Uterus (tissue), 3 donors: ENCODE measurements at regions not wholly inside any gene's neighbourhood (a gene's known extent, or its start where the extent isn't known, plus 50 kb on each side); places are given as distances from the start of the nearest gene placed in this dataset.

ENCODE experiments used
- DNase-seq, 2 donors: peaks; one replicate each; pipeline ENCODE4 v3.0.0-alpha.2; 2019 to 2020
- H3K27ac ChIP-seq, 2 donors: fragments of 200-600 bp; sonication (generic); 1 replicate in 1 of 2; 2 replicates in 1 of 2; pipeline ENCODE4 v1.5.1; 2016 to 2018
- H3K27me3 ChIP-seq, 2 donors: fragments of 200-600 bp; sonication (generic); one replicate each; pipeline ENCODE4 v1.5.1; 2018 to 2019; ENCODE audit warnings: control low read depth in 1 of 2
- H3K36me3 ChIP-seq, 2 donors: fragments of 200-600 bp; sonication (generic); one replicate each; pipeline ENCODE4 v1.5.1; 2019; ENCODE audit warnings: control low read depth in 1 of 2
- H3K4me1 ChIP-seq, 2 donors: fragments of 200-600 bp; sonication (generic); one replicate each; pipeline ENCODE4 v1.5.1; 2018 to 2019; ENCODE audit warnings: control low read depth in 1 of 2
- H3K4me3 ChIP-seq, 2 donors: fragments of 200-600 bp; sonication (generic); 1 replicate in 1 of 2; 2 replicates in 1 of 2; pipeline ENCODE4 v1.5.1; 2018 to 2019; ENCODE audit warnings: mild to moderate bottlenecking in 1 of 2
- H3K9me3 ChIP-seq, 2 donors: fragments of 200-600 bp; sonication (generic); one replicate each; pipeline ENCODE4 v1.5.1; 2019; ENCODE audit warnings: control low read depth in 1 of 2
- POLR2A ChIP-seq, 2 donors: fragments of 450-650 bp; IDR thresholded peaks; one replicate each; pipeline ENCODE4 v1.6.1; 2016; ENCODE audit warnings: antibody characterized with exemption in 2 of 2, mild to moderate bottlenecking in 1 of 2, moderate library complexity in 1 of 2
- intact Hi-C: fragments of 100-400 bp; cut with DNase I; formaldehyde crosslinking; loops from one replicate; pipeline ENCODE4 v1.15.1; 2023; ENCODE audit warnings: low total_unique reads
- TF ChIP-seq, protein P1 (sequence below), 4 experiments: fragments of 200-600 bp in 2 of 4; fragments of 450-650 bp in 2 of 4; sonication (generic) in 2 of 4; IDR thresholded peaks; one replicate each; pipeline ENCODE4 v1.5.1; 2016 to 2019; ENCODE audit warnings: antibody characterized with exemption in 4 of 4, mild to moderate bottlenecking in 2 of 4, moderate library complexity in 1 of 4
- donor health status: DM: yes; HTN: yes; CAD: no.

DNA sequence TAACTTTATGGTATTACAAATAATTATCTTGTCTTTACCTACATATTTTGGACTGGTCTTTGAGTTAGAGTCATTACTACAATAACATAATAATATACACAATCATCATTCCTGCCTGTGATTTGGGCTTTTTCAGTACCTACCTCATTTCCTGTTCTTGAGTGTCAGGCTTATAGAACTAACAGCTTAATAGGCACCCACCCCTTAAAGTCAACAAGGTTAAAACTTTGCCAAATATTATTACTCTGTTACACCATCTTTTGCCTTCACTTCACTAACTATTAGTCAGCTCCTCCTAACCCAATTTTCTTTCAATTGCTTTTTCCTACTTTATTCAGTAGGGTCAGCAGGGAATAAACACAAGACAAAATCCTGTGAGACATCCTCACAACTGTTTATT, 488.7 kb upstream of the AGTR1 start:
- intact Hi-C loops = no loop called here
- no peaks in the 10 kb centered on the region for H3K4me1 ChIP-seq
- no peaks in the 10 kb centered on the region for H3K27me3 ChIP-seq
- no peaks in the 10 kb centered on the region for H3K36me3 ChIP-seq
- no peak overlapping the region for H3K4me3 ChIP-seq
- H3K27ac ChIP-seq = no peak overlapping the region
- no peaks in the 10 kb centered on the region for H3K9me3 ChIP-seq
- DNase-seq = no peak
- no peak for TF ChIP-seq POLR2A (IDR thresholded peaks at IDR 0.05)
- TF ChIP-seq, protein P1, sequence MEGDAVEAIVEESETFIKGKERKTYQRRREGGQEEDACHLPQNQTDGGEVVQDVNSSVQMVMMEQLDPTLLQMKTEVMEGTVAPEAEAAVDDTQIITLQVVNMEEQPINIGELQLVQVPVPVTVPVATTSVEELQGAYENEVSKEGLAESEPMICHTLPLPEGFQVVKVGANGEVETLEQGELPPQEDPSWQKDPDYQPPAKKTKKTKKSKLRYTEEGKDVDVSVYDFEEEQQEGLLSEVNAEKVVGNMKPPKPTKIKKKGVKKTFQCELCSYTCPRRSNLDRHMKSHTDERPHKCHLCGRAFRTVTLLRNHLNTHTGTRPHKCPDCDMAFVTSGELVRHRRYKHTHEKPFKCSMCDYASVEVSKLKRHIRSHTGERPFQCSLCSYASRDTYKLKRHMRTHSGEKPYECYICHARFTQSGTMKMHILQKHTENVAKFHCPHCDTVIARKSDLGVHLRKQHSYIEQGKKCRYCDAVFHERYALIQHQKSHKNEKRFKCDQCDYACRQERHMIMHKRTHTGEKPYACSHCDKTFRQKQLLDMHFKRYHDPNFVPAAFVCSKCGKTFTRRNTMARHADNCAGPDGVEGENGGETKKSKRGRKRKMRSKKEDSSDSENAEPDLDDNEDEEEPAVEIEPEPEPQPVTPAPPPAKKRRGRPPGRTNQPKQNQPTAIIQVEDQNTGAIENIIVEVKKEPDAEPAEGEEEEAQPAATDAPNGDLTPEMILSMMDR (IDR thresholded peaks at IDR 0.05) = no peak

DNA sequence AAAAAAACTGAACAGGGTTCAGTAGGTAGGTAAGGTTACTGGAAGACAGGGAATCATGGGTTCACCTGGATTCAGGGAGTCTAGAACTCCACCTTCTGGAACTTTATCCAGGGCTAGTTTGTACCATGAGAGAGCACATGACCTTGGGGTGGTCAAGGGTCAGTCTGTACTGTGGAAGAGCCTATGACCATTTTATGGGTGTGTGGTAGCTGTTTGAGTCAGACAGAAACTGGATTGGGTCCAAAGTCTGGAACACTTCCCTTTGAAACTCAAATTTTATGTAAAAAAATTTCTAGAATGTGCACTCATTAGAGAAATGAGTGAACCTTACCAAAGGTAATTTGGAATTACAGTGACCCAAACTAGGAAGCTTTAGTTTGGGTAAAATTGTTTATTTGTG, 486.0 kb upstream of the AGTR1 start:
- no peaks in the 10 kb centered on the region for H3K4me1 ChIP-seq
- DNase-seq = no peak
- no peaks in the 10 kb centered on the region for H3K27me3 ChIP-seq
- intact Hi-C loops = no loop called here
- no peak for TF ChIP-seq POLR2A (IDR thresholded peaks at IDR 0.05)
- TF ChIP-seq, protein P1 (IDR thresholded peaks at IDR 0.05) = no peak
- H3K27ac ChIP-seq = no peak overlapping the region
- no peaks in the 10 kb centered on the region for H3K9me3 ChIP-seq
- no peak overlapping the region for H3K4me3 ChIP-seq
- H3K36me3 ChIP-seq = no peaks in the 10 kb centered on the region

DNA sequence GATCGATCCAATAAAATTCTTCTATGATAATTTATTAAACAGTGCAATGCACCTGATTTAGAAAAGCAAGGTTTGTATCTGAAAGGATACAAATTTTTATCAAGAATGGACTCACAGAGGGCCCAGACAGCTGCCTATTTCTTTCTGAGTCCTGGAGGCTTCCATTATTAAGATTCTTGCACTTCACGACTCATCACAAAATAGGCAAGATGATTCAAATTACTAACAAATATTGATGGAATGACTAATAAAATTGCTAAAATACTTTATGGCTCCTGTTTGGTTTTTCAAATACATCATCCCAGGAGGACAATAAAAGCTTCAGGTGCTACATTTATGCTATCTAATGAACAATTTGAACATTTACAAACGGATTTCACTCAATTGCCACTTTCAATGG, 483.0 kb upstream of the AGTR1 start:
- no peaks in the 10 kb centered on the region for H3K27me3 ChIP-seq
- no peak overlapping the region for H3K27ac ChIP-seq
- H3K36me3 ChIP-seq = no peaks in the 10 kb centered on the region
- intact Hi-C loops = no loop called here
- H3K4me3 ChIP-seq = no peak overlapping the region
- H3K9me3 ChIP-seq = no peaks in the 10 kb centered on the region
- H3K4me1 ChIP-seq = no peaks in the 10 kb centered on the region
- TF ChIP-seq, protein P1 (IDR thresholded peaks at IDR 0.05) = no peak
- no peak for TF ChIP-seq POLR2A (IDR thresholded peaks at IDR 0.05)
- DNase-seq = no peak

DNA sequence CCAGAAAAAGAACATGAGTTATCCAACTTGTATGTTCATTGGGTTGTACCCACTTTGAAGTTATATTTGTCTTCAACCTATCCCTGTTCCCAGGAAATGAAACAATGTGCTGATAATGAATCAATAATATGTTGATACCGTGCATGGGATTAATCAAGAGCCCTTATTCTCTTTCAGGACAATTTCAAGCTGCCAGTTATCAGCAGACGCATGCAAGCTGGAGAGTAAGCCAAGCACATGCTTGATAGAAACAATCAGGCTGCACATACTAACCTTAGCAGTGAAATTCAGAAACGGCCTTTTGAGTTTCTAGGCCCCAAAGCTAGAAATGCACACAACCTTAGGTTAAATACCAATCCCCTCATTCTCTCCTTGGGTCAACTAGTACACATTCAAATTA, 480.4 kb upstream of the AGTR1 start:
- intact Hi-C loops = no loop called here
- no peak for TF ChIP-seq POLR2A (IDR thresholded peaks at IDR 0.05)
- TF ChIP-seq, protein P1 (IDR thresholded peaks at IDR 0.05) = no peak
- DNase-seq = no peak
- no peaks in the 10 kb centered on the region for H3K36me3 ChIP-seq
- H3K4me1 ChIP-seq = no peaks in the 10 kb centered on the region
- H3K4me3 ChIP-seq = no peak overlapping the region
- no peaks in the 10 kb centered on the region for H3K27me3 ChIP-seq
- H3K27ac ChIP-seq = no peak overlapping the region
- no peaks in the 10 kb centered on the region for H3K9me3 ChIP-seq

DNA sequence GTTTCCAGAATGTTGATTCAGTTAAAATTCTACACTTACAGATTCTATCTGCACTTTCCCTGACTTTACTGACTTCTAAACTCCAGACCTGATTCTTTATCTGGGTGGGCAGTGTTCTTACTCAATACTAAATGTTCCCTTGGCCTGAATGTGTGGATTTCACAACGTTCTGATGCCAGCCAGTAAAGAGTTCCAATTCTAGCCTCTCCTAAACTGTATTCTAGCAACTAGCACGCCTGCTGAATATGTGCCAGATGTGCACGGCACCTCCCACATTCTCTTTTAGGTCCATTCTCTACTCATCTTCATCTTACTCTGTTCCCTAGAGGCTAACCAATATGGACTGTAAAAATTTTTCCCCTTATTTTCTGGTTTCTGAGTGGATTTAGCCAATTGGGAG, 479.5 kb upstream of the AGTR1 start:
- no peaks in the 10 kb centered on the region for H3K9me3 ChIP-seq
- no peaks in the 10 kb centered on the region for H3K4me1 ChIP-seq
- no peak for TF ChIP-seq POLR2A (IDR thresholded peaks at IDR 0.05)
- TF ChIP-seq, protein P1 (IDR thresholded peaks at IDR 0.05) = no peak
- no peak for DNase-seq
- H3K27me3 ChIP-seq = no peaks in the 10 kb centered on the region
- H3K27ac ChIP-seq = no peak overlapping the region
- H3K36me3 ChIP-seq = no peaks in the 10 kb centered on the region
- intact Hi-C loops = no loop called here
- H3K4me3 ChIP-seq = no peak overlapping the region
